T-helper 1 cell treated with Interleukin-12 subunit alpha and Interleukin-12 subunit beta and Interleukin-4 antibody, amounts not matched to agents 30 ng/mL and 1 ng/mL, for 36 hours (primary cell): ENCODE measurements at regions not wholly inside any gene's neighbourhood (a gene's known extent, or its start where the extent isn't known, plus 50 kb on each side); places are given as distances from the start of the nearest gene placed in this dataset.

Source experiments
- intact Hi-C: fragments of 100-400 bp; cut with micrococcal nuclease; formaldehyde crosslinking; loops from one replicate; pipeline ENCODE4 v1.15.1; 2024

DNA sequence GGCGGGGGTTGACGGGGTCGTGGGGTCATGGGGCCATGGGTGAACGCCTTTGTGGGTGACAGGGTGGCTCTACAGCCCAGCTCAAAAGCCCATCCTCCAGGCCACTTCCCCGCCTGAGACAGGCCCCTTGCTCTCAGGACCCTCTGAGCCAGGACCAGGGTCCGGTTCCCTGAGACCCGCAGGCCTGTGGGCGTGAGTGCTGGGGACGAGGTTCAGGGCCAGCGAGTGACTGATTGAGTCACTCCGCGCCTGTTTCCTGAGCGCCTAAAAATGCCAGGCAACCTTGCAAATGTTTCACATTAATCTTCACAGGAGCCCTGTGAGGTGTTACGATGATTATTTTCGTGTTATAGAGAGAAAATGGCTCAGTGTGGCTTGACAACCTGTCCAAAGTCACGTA, 97.8 kb downstream of the ZNF674 start:
- intact Hi-C loops, result loop anchor here (1.0 to 5.0 kb wide), 9 partner anchors 15 to 1555 kb away; partner anchors contain the start of genes CHST7, RP2, UXT and ZNF182

DNA sequence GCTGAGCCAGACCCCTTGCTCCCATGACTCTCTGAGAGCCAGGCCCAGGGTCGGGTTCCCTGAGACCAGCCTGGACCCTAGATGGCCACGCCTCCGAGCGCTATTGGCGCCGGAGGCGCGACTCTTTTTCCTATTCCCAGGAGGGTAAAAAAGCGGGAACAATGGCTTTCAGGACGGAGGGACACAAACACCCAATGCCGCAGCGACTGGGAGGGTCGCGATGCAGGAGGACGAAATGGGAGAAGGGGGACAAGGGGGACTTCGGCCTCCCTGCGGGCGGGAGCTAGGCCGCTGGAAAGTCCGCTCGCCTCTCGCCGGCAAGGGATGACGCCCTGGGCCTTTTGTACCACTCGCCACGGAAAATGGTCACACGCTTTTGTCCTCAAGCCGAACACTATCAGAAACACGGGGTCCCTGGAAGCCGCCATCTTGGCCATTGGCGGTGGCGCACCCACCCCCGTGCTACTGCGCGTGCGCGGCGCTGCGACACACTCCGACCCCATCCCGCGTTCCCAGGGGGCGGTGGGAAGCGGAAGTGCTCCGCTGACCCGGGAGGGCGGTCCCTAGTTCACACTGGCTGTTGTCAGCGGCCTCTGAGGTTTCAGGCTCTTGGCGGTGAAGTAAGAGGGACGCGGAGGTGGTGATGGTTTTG, 98.4 kb downstream of the ZNF674 start:
- intact Hi-C loops, result loop anchor here (1.0 to 5.0 kb wide), 9 partner anchors 16 to 1555 kb away; partner anchors contain the start of genes CHST7, RP2, UXT and ZNF182

GRCh38 chrX:46444011-46444410, 101.2 kb downstream of the ZNF674 start:
- intact Hi-C loops, result no loop called here

DNA sequence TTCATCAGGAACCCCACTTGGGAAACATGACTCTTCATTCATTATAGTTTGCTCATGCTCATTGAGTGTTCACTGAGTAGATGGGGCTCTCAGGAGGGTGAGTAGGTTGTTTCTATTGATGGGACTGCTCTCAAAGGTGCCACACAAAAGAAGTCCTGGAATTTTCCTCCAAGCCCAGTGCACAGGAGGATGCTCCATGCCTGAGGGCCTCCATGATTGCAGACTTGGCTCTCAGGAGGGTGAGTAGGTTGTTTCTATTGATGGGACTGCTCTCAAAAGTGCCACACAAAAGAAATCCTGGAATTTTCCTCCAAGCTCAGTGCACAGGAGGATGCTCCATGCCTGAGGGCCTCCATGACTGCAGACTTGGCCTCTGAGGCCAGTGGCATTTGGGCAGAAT, 108.5 kb downstream of the ZNF674 start:
- intact Hi-C loops, result no loop called here

GRCh38 chrX:46433892-46434291, 111.3 kb downstream of the ZNF674 start:
- intact Hi-C loops, result no loop called here

DNA sequence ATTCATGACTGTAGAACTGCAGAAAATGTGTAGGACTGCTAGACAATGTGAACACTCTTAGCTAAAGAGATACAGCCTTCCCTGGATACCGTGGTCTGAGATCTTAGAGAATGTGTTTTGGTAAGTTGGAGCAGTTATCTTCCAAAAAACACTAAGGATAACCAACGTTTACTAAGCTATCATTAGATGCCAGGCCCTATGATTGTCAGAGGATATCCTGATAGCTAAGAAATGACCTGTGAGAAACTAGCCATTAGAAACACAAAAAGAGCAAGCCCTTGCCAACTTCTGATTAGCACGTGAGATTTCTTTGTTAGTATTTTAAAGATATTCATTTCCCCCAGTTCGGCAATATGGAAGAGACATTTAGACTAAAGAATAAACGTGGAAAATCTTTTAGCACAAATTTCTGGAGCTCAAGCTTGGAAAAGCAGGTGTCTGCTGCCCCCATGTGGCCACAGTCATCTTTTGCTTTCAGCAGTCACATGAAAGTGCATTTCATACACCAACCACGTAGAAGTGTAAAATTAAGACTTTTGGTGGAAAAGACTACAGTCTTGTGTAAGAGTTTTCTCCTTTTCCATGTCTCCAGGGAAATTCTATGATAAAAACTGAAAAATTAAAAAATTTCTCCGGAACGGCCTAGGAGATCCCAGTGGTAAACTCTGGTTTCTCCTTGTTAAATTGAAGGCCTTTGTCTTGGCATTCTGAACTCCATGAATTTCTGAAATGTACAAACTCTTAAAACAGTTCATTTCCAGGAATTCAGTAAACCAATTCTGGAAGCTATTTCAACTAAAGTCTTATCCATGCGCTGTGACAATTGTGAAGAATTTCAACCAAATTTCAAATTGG, 136.4 kb downstream of the ZNF674 start:
- intact Hi-C loops, result loop anchor here (1.0 to 2.0 kb wide), 3 partner anchors 27 to 894 kb away; no protein-coding TSS in a partner anchor

DNA sequence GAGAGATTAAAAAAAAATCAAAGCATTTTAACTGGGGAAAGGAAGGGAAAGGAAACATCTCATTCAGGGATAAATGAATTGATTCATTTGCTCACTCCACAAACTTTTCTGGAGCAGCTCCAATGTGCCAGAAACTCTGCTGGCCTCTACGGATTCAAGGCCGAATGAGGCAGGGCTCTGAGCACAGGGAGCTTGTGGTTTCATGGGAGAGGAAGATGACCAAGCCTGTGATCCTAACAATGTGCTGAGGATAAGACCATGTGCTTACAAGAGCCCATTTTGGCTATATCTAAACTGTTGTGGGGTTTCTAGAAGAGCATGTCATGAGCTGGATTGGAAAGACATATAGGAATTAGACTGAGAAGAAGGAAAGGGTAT, 137.5 kb downstream of the ZNF674 start:
- intact Hi-C loops, result loop anchor here (2.0 kb wide), 1 partner anchor 893 kb away; no protein-coding TSS in a partner anchor

DNA sequence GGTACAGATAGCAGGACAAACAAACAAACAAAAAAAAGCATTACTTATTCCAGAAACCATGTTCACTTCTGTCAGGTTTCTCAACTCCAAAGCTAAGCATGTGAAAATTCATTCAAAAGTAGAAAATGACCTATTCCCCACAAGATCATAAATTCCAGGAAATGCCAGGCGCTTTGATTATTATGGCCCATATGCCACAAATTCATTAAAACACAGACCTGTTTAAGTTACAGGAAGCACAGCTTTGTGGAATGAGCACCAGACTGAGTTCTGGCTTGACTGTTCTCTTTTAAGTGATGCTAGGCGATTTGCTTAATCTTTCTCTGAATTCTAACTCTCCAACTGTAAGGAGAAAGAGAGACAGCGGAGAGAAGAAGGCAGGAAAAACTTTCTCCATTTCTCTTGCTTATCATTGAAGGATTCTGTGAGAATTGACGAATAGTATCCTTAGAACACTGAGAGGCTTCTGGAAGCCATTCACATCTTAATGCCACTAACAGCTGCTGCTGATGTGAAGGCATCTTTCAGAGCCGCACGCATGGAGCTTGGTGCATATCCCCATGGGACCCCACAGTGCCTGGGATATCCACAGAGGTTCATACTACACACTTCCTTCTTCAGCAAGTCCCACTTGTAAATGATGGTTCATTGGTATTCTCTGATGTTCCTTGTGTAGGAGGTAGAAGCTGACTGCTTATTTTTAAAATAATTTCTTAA, 138.0 kb downstream of the ZNF674 start:
- intact Hi-C loops, result no loop called here

GRCh38 chrX:46404774-46405173, 140.4 kb downstream of the ZNF674 start:
- intact Hi-C loops, result no loop called here

DNA sequence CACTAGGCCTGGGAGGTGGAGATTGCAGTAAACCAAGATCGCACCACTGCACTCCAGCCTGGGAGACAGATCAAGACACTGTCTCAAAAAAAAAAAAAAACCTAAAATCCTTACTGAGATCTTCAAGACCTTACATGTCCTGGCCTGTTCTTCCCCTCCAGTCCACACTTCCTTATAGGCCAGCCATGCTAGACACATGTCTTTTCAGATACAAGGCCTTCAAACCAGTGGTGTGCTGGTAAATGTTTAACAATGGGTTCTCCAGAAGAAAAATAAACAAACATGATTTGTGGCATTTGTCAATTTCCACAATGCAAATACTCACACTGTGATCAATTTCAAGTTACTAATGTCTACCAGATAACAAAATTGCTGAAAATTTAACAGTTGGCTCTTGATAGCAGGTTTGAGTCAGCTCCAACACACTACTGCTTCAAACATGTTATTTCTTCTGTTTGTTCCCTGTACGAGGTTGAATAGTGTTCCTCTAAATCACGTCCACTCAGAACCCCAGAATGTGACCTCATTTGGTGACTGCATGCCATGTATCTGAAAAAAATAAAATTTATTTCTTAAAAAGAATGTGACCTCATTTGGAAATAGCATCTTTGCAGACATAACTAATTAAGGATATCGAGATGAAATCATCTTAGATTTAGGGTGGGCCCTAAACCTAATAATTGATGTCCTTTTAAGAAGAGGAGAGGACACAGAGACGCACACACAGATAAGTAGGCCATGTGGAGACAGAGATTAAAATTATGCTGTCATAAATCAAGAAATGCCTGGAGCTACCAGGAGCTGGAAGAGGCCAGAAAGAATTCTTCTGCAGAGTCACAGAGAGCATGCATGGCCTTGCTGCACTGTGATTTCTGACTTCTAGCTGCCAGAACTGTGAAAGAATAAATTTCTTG, 144.4 kb downstream of the ZNF674 start:
- intact Hi-C loops, result no loop called here

- intact Hi-C loops, result no loop called here
These were observed 146.3 kb downstream of the ZNF674 start for GRCh38 chrX:46398874-46399273.

GRCh38 chrX:46398126-46398525, 147.1 kb downstream of the ZNF674 start:
- intact Hi-C loops, result no loop called here

GRCh38 chrX:46386511-46386910, 158.7 kb downstream of the ZNF674 start:
- intact Hi-C loops, result loop anchor here (10.0 kb wide), 1 partner anchor 1062 kb away; no protein-coding TSS in a partner anchor

- intact Hi-C loops, result loop anchor here (10.0 kb wide), 1 partner anchor 1058 kb away; no protein-coding TSS in a partner anchor
These were observed 162.2 kb downstream of the ZNF674 start for GRCh38 chrX:46383006-46383405.

- intact Hi-C loops, result loop anchor here (10.0 kb wide), 1 partner anchor 1058 kb away; no protein-coding TSS in a partner anchor
These were observed 162.6 kb downstream of the ZNF674 start for GRCh38 chrX:46382595-46382994.

GRCh38 chrX:46381630-46382029, 163.6 kb downstream of the ZNF674 start:
- intact Hi-C loops, result loop anchor here (1.0 to 10.0 kb wide), 6 partner anchors 28 to 1057 kb away; partner anchors contain the start of gene SLC9A7

DNA sequence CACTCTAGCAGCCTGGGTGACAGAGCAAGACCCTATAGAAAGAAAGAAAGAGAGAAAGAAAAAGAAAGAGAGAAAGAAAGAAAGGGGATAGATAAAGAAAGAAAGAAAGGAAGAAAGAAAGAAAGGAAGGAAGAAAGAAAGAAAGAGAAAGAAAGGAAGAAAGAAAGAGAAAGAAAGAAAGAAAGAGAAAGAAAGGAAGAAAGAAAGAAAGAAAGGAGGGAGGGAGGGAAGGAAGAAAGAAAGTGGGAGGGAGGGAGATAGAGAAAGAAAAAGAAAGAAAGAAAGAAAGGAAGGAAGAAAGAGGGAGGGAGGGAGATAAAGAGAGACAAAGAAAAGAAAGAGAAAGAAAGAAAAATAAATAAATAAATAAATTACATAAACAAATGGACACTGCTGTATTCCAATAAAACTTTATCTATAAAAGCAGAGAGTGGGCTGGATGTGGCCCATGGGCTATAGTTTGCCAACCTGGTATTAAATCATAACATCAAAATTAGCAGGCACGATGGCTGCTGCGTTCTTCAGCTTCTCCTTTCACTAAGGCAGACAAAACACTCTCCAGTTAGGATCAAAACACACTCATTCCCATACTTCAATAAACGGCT, 165.0 kb downstream of the ZNF674 start:
- intact Hi-C loops, result loop anchor here (2.0 to 10.0 kb wide), 3 partner anchors 379 to 1055 kb away; partner anchors contain the start of gene SLC9A7

DNA sequence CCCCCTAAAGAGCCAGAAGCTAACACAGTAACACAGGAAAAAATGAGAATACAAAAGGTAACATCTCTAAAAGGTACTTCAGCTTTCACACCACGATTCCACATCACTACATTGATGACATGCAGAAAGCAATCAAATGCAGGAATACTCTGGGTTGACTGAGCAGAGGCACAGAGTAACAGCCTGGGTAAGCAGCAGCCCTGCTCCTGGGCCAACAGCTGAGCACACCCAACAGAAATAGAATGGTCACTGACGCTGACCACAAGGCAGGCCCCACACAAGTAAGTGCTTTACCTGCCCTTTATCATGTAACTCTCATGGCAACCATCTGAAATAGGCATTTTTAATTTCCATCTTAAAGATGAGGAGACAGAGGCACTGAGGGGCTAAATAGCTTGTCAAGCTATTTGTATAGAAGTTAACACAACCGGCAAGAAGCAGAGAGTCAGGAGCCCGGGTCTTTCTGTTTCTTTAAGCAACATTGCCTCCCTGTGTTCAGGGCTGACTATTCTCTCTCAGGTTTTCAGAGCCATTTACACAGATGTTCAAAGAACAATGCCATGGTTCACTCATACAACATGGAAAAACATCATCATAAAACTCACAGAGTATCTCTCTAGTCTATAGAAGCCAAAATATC, 168.9 kb downstream of the ZNF674 start:
- intact Hi-C loops, result loop anchor here (1.0 to 2.0 kb wide), 3 partner anchors 528 to 861 kb away; no protein-coding TSS in a partner anchor

DNA sequence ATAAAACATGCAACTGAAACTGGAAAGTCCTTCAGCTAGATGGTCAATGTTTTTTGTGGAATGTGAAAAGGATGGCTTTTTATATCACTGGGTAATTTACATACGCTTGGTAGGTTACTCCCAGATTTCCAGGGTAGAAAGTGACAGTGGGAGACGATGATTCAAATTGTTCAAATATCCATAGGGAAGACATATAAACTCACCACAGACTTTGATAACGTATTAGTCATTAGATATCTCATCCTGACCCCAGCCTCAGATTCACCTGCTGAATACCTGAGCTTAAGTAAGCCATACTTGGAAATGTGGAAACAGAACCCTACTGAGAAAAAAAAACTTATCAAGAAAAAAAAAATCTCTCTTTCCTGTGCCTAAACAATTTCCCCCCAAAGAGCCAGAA, 169.4 kb downstream of the ZNF674 start:
- intact Hi-C loops, result loop anchor here (1.0 to 2.0 kb wide), 3 partner anchors 527 to 861 kb away; no protein-coding TSS in a partner anchor
